ENCODE measurements at regions not wholly inside any gene's neighbourhood (a gene's known extent, or its start where the extent isn't known, plus 50 kb on each side); places are given as distances from the start of the nearest gene placed in this dataset.

- TF ChIP-seq CTCF (IDR thresholded peaks at IDR 0.05; ENCODE audit: poor library complexity) (no peak), EZH2 (IDR thresholded peaks at IDR 0.05; ENCODE audit: borderline replicate concordance) (no peak), EZH2phosphoT487 (IDR thresholded peaks at IDR 0.05; ENCODE audit: low read depth, severe bottlenecking, unreplicated experiment) (no peak)
Measured at GRCh38 chr1:116854716-116855115, 55.0 kb upstream of the PTGFRN start.
